ENCODE measurements at regions not wholly inside any gene's neighbourhood (a gene's known extent, or its start where the extent isn't known, plus 50 kb on each side); places are given as distances from the start of the nearest gene placed in this dataset.

- TF ChIP-seq POLR2A (IDR thresholded peaks at IDR 0.05) (no peak), CTCF (IDR thresholded peaks at IDR 0.05) (no peak)
These were observed 249.3 kb upstream of the CIBAR2 start for GRCh38 chr16:85361441-85362118.
